Immature natural killer cell (primary cell): ENCODE measurements at regions not wholly inside any gene's neighbourhood (a gene's known extent, or its start where the extent isn't known, plus 50 kb on each side); places are given as distances from the start of the nearest gene placed in this dataset.
"Not testable (repeated sequence)": the region's sequence is repeated elsewhere in the genome, so short reads cannot be mapped to it uniquely, and the experiment has no call there.

ENCODE experiments used
- DNase-seq, 3 donors: peaks; one replicate each; pipeline ENCODE4 v3.0.0; 2022; ENCODE audit warnings: mixed read lengths in 1 of 3
- H3K27ac Mint-ChIP-seq, 6 donors: one replicate each; pipeline ENCODE4 v1.8.0; 2020; ENCODE audit warnings: mixed read lengths in 6 of 6, mild to moderate bottlenecking in 5 of 6, inconsistent platforms in 4 of 6, moderate library complexity in 3 of 6
- H3K27me3 Mint-ChIP-seq, 3 donors: one replicate each; pipeline ENCODE4 v1.8.0; 2020 to 2021; ENCODE audit warnings: low read depth in 3 of 3, mild to moderate bottlenecking in 3 of 3, mixed read lengths in 3 of 3, moderate library complexity in 3 of 3, inconsistent platforms in 1 of 3
- H3K36me3 Mint-ChIP-seq, 3 donors: one replicate each; pipeline ENCODE4 v1.8.0; 2020; ENCODE audit warnings: mixed read lengths in 3 of 3, inconsistent platforms in 2 of 3, mild to moderate bottlenecking in 2 of 3
- H3K4me1 Mint-ChIP-seq, 2 donors: one replicate each; pipeline ENCODE4 v1.8.0; 2020; ENCODE audit warnings: inconsistent platforms in 2 of 2, mild to moderate bottlenecking in 2 of 2, mixed read lengths in 2 of 2, moderate library complexity in 1 of 2
- H3K4me3 Mint-ChIP-seq, 5 donors: one replicate each; pipeline ENCODE4 v1.8.0; 2020; ENCODE audit warnings: mild to moderate bottlenecking in 5 of 5, mixed read lengths in 5 of 5, inconsistent platforms in 3 of 5, moderate library complexity in 3 of 5
- H3K9me3 Mint-ChIP-seq, 6 donors: one replicate each; pipeline ENCODE4 v1.8.0; 2020; ENCODE audit warnings: mild to moderate bottlenecking in 6 of 6, mixed read lengths in 6 of 6, inconsistent platforms in 4 of 6, moderate library complexity in 3 of 6

- H3K27ac Mint-ChIP-seq = no peak overlapping the region
- no peaks in the 10 kb centered on the region for H3K4me1 Mint-ChIP-seq
- H3K36me3 Mint-ChIP-seq = no peaks in the 10 kb centered on the region
- H3K27me3 Mint-ChIP-seq = peaks cover 0 to 2% (median 0%) of the 10 kb centered on the region in 3 donors
- no peak for DNase-seq
- peaks cover 0 to 3% (median 0%) of the 10 kb centered on the region in 6 donors for H3K9me3 Mint-ChIP-seq
- H3K4me3 Mint-ChIP-seq = no peak overlapping the region
These were observed 148.2 kb upstream of the ARHGAP20 start for GRCh38 chr11:110860461-110860860.

DNA sequence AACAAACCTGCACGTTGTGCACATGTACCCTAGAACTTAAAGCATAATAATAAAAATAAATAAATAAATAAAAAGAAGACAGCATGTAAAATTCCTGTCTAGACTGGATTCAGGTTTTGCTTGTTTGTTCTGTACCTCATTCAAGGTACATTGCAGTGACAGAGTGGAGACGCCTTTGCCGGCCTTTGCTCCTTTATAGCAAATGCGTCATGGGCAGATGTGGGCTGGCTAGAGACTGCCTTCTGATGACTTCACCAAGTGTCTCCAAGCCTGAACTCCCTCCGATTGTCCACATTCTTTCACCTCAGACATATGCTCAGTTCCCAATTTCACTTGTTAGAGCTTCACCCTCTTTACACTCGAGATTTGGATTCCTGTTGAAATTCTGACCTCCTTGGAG is 147.8 kb upstream of the ARHGAP20 start:
- DNase-seq = no peak
- H3K9me3 Mint-ChIP-seq = no peaks in the 10 kb centered on the region
- H3K4me1 Mint-ChIP-seq = no peaks in the 10 kb centered on the region
- H3K27ac Mint-ChIP-seq = no peak overlapping the region
- H3K27me3 Mint-ChIP-seq = peaks cover 0 to 2% (median 0%) of the 10 kb centered on the region in 3 donors
- no peak overlapping the region for H3K4me3 Mint-ChIP-seq
- no peaks in the 10 kb centered on the region for H3K36me3 Mint-ChIP-seq

DNA sequence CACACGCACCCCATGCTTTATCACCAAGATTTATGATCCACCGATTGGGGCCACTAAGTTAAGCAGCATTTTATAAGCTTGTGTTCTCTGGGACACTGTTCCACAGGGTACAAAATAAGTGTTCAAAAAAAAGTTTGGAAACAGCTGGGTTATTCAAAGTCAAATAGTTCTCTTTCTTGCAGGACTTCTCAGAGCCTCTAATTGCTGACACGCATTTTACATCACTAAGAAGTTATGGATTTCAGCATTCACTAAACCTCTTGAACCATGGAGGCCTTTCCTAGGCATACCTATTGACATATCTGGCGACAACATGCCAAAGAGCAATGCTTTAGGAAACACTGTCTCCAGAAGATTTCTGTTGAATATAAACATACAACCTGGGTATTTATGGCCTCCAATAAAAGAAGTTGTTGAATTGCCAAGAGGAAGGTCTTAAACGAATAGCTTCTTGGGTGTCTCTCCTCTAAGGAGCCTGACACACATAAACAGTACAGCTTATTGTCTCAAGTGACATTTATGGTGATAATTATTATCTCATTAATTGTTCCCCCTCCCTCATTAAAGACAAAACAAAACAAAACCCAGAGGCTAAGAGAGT is 147.1 kb upstream of the ARHGAP20 start:
- peaks cover 0 to under 1% (median 0%) of the 10 kb centered on the region in 6 donors for H3K9me3 Mint-ChIP-seq
- no peaks in the 10 kb centered on the region for H3K36me3 Mint-ChIP-seq
- no peak overlapping the region for H3K4me3 Mint-ChIP-seq
- no peaks in the 10 kb centered on the region for H3K27me3 Mint-ChIP-seq
- no peaks in the 10 kb centered on the region for H3K4me1 Mint-ChIP-seq
- no peak overlapping the region for H3K27ac Mint-ChIP-seq
- no peak for DNase-seq

GRCh38 chr11:110858547-110858921 is 146.3 kb upstream of the ARHGAP20 start:
- H3K4me3 Mint-ChIP-seq = no peak overlapping the region

GRCh38 chr11:110857892-110858546 is 145.8 kb upstream of the ARHGAP20 start:
- Mint-ChIP-seq H3K9me3 (peaks cover 0 to 3% (median 0%) of the 10 kb centered on the region in 6 donors), H3K36me3 (no peaks in the 10 kb centered on the region), H3K27me3 (no peaks in the 10 kb centered on the region), H3K4me1 (no peaks in the 10 kb centered on the region), H3K4me3 (no peak overlapping the region), H3K27ac (no peak overlapping the region)
- DNase-seq = no peak

More at GRCh38 chr11:110858547-110858921, 146.3 kb upstream of the ARHGAP20 start:
- Mint-ChIP-seq H3K4me1 (no peaks in the 10 kb centered on the region), H3K9me3 (peaks cover 0 to 3% (median 0%) of the 10 kb centered on the region in 6 donors), H3K27ac (no peak overlapping the region), H3K36me3 (no peaks in the 10 kb centered on the region), H3K27me3 (no peaks in the 10 kb centered on the region)
- no peak for DNase-seq

DNA sequence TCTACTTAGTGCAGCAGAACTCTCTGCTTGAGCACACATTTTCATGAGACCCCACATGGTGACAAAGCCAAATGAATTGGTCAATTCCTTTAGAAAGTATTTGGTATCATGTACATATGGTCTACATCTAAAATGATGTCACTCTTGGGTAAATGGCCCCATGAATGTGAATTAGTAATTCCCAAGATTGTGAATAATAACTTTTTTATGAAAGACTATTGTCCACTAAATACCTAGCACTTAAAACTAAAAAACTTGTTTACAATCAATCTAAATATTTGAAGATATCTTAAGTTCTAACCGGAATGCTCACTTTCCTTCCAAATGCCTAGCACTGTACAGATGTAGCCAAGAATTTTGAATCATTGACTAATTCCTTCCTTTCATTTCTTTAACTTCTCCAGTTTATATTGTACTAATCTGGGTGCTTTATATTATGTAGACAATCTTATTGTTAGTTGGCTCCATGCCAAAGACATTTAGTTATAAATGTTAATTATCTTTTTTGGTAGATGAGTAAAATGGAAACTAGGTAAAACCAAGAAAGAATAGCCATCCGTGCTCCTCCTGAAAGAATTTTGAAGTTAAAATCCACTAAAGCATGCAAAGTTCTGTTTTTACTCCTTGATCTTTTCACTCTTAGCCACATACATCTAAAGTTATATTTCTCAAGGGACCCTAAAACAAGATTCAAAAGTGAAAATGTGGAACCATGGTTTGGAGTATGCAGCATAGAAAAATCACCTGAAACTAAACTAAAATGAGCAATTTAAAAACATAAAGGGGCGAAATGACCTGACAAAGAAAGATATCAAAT is 145.0 kb upstream of the ARHGAP20 start:
- Mint-ChIP-seq H3K4me1 (no peaks in the 10 kb centered on the region), H3K4me3 (no peak overlapping the region), H3K36me3 (peaks cover 0 to under 1% (median 0%) of the 10 kb centered on the region in 3 donors), H3K27me3 (no peaks in the 10 kb centered on the region), H3K27ac (no peak overlapping the region), H3K9me3 (peaks cover 0 to 3% (median 0%) of the 10 kb centered on the region in 6 donors)
- no peak for DNase-seq

GRCh38 chr11:110856340-110856739 is 144.1 kb upstream of the ARHGAP20 start:
- no peak overlapping the region for H3K4me3 Mint-ChIP-seq
- peaks cover 0 to 5% (median 0%) of the 10 kb centered on the region in 6 donors for H3K9me3 Mint-ChIP-seq
- H3K27ac Mint-ChIP-seq = no peak overlapping the region
- peaks cover 0 to 3% (median 0%) of the 10 kb centered on the region in 3 donors for H3K36me3 Mint-ChIP-seq
- DNase-seq = no peak
- no peaks in the 10 kb centered on the region for H3K4me1 Mint-ChIP-seq
- H3K27me3 Mint-ChIP-seq = peaks cover 0 to 1% (median 0%) of the 10 kb centered on the region in 3 donors

- Mint-ChIP-seq H3K36me3 (peaks cover 0 to 3% (median 0%) of the 10 kb centered on the region in 3 donors), H3K4me3 (no peak overlapping the region), H3K27ac (no peak overlapping the region), H3K4me1 (no peaks in the 10 kb centered on the region), H3K27me3 (peaks cover 0 to 2% (median 0%) of the 10 kb centered on the region in 3 donors), H3K9me3 (peaks cover 0 to 5% (median 0%) of the 10 kb centered on the region in 6 donors)
- DNase-seq = no peak
These were observed 143.0 kb upstream of the ARHGAP20 start for GRCh38 chr11:110855191-110855590.

GRCh38 chr11:110852921-110853490 is 140.8 kb upstream of the ARHGAP20 start:
- H3K27ac Mint-ChIP-seq = no peak overlapping the region
- no peaks in the 10 kb centered on the region for H3K4me1 Mint-ChIP-seq
- peaks cover 0 to 2% (median 0%) of the 10 kb centered on the region in 3 donors for H3K27me3 Mint-ChIP-seq
- no peak overlapping the region for H3K4me3 Mint-ChIP-seq
- DNase-seq = no peak
- peaks cover 0 to 3% (median 0%) of the 10 kb centered on the region in 3 donors for H3K36me3 Mint-ChIP-seq
- peaks cover 0 to 5% (median 0%) of the 10 kb centered on the region in 6 donors for H3K9me3 Mint-ChIP-seq

DNA sequence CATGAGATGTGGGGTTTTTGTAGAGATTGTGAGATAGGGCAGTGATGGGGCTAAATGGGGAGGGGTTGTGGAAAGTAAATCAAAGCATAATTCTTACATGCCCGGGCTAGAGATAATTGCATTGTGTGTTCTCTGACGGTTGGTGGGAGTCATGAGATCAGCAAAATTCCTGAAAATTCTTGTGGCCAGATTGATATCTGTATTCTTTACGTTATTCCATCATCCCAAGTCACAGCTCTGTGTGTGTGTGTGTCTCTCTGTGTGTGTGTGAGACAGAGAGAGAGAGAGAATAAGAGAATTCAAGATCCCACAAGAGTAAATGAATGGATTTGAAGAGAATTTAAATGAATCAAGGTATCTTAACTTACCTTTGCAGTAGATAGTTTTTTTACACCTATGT is 138.6 kb upstream of the ARHGAP20 start:
- Mint-ChIP-seq H3K27ac (no peak overlapping the region), H3K36me3 (peaks cover 0 to 3% (median 0%) of the 10 kb centered on the region in 3 donors), H3K27me3 (peaks cover 0 to 2% (median 0%) of the 10 kb centered on the region in 3 donors), H3K4me3 (no peak overlapping the region), H3K9me3 (peaks cover 0 to 8% (median under 1%) of the 10 kb centered on the region in 6 donors), H3K4me1 (no peaks in the 10 kb centered on the region)
- no peak for DNase-seq

DNA sequence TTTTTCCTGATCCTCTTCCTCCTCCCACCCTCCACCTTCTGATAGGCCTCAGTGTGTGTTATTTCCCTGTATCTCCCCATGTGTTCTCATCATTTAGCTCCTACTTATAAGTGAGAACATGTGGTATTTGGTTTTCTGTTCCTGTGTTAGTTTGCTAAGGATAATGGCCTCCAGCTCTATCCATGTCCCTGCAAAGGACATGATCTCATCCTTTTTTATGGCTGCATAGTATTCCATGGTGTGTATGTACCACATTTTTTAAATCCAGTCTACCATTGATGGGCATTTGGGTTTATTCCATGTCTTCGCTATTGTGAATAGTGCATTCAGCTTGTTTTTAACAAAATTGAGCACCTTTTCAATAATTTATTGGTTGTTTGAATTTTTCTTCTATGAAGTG is 130.8 kb upstream of the ARHGAP20 start:
- DNase-seq, H3K36me3 Mint-ChIP-seq, H3K4me1 Mint-ChIP-seq, H3K27ac Mint-ChIP-seq, H3K4me3 Mint-ChIP-seq, H3K27me3 Mint-ChIP-seq: not testable (repeated sequence)
- H3K9me3 Mint-ChIP-seq = peaks cover 0 to 10% (median 3%) of the 10 kb centered on the region in 6 donors

GRCh38 chr11:110838808-110839207 is 126.6 kb upstream of the ARHGAP20 start:
- Mint-ChIP-seq H3K27me3 (peaks cover 0 to 2% (median 1%) of the 10 kb centered on the region in 3 donors), H3K4me3 (no peak overlapping the region)
- no peak for DNase-seq

GRCh38 chr11:110837603-110838002 is 125.4 kb upstream of the ARHGAP20 start:
- Mint-ChIP-seq H3K4me1 (no peaks in the 10 kb centered on the region), H3K27me3 (peaks cover 0 to 2% (median 1%) of the 10 kb centered on the region in 3 donors), H3K36me3 (no peaks in the 10 kb centered on the region), H3K9me3 (peaks cover 0 to 9% (median 0%) of the 10 kb centered on the region in 6 donors), H3K27ac (no peak overlapping the region), H3K4me3 (no peak overlapping the region)
- no peak for DNase-seq

More at GRCh38 chr11:110838808-110839207, 126.6 kb upstream of the ARHGAP20 start:
- H3K27ac Mint-ChIP-seq = no peak overlapping the region
- no peaks in the 10 kb centered on the region for H3K4me1 Mint-ChIP-seq
- peaks cover 0 to 9% (median 3%) of the 10 kb centered on the region in 6 donors for H3K9me3 Mint-ChIP-seq
- no peaks in the 10 kb centered on the region for H3K36me3 Mint-ChIP-seq
